PC-9 (cell line): ENCODE measurements at regions not wholly inside any gene's neighbourhood (a gene's known extent, or its start where the extent isn't known, plus 50 kb on each side); places are given as distances from the start of the nearest gene placed in this dataset.

ENCODE experiments used
- BruUV-seq: library from RNA; stranded (reverse); fragments of 400-500 nt; replicated peaks from 2 replicates; lab custom pipeline; 2021; lab: Mats Ljungman, UMichigan
- CTCF ChIA-PET: fragments of 300-600 bp; sonication (Branson Sonifier 250); formaldehyde crosslinking; loops from one replicate; lab custom pipeline; 2022; ENCODE audit warnings: antibody characterized with exemption; lab: Charles Lee
- POLR2A ChIA-PET: fragments of 300-600 bp; sonication (Branson Sonifier 250); formaldehyde crosslinking; loops from one replicate; lab custom pipeline; 2022; ENCODE audit warnings: antibody characterized with exemption; ENCODE audit not compliant: unreplicated experiment; lab: Charles Lee
- DNase-seq, 2 experiments: peaks; one replicate each; pipeline versions ENCODE4 v3.0.0 to v3.0.0-alpha.2; 2015 to 2022; ENCODE audit warnings: mixed read lengths in 1 of 2
- H2AFZ ChIP-seq: fragments of 200-600 bp; sonication (generic); 2 replicates; pipeline ENCODE4 v1.8.1; 2017; ENCODE audit warnings: antibody characterized with exemption
- H3F3A ChIP-seq: fragments of 200-600 bp; sonication (generic); 2 replicates; pipeline ENCODE4 v1.8.1; 2017; ENCODE audit warnings: antibody characterized with exemption, mild to moderate bottlenecking, low read depth; ENCODE audit not compliant: insufficient read depth
- H3K27ac ChIP-seq: fragments of 200-600 bp; sonication (generic); 2 replicates; pipeline ENCODE4 v1.6.1; 2016; ENCODE audit warnings: mixed run types
- H3K27me3 ChIP-seq: fragments of 200-600 bp; sonication (generic); 2 replicates; pipeline ENCODE4 v1.6.1; 2016; ENCODE audit warnings: low read depth, mixed run types; ENCODE audit not compliant: insufficient read depth
- H3K36me3 ChIP-seq: fragments of 200-600 bp; sonication (generic); 2 replicates; pipeline ENCODE4 v1.6.1; 2016; ENCODE audit warnings: low read depth, mixed run types
- H3K4me1 ChIP-seq: fragments of 200-600 bp; sonication (generic); replicated peaks from 2 replicates; pipeline ENCODE4 v1.6.1; 2016; ENCODE audit warnings: mixed run types; ENCODE audit not compliant: insufficient read depth
- H3K4me2 ChIP-seq: fragments of 200-600 bp; sonication (generic); 2 replicates; pipeline ENCODE4 v1.6.1; 2017; ENCODE audit warnings: mixed run types
- H3K4me3 ChIP-seq: fragments of 200-600 bp; sonication (generic); 2 replicates; pipeline ENCODE4 v1.6.1; 2016; ENCODE audit warnings: mixed run types
- H3K79me2 ChIP-seq: fragments of 200-600 bp; sonication (generic); 2 replicates; pipeline ENCODE4 v1.6.1; 2017; ENCODE audit warnings: low read depth, mixed run types
- H3K9me2 ChIP-seq: fragments of 200-600 bp; sonication (generic); 2 replicates; pipeline ENCODE4 v1.8.1; 2017; ENCODE audit warnings: mild to moderate bottlenecking; ENCODE audit not compliant: insufficient read depth
- H3K9me3 ChIP-seq: fragments of 200-600 bp; sonication (generic); 2 replicates; pipeline ENCODE4 v1.8.1; 2016; ENCODE audit warnings: low read depth; ENCODE audit not compliant: insufficient read depth
- H4K20me1 ChIP-seq: fragments of 200-600 bp; sonication (generic); 2 replicates; pipeline ENCODE4 v1.8.1; 2017; ENCODE audit not compliant: insufficient read depth
- EZH2 ChIP-seq: fragments of 200-600 bp; sonication (generic); IDR thresholded peaks from 2 replicates; pipeline ENCODE4 v1.8.0; 2017; ENCODE audit warnings: antibody characterized with exemption, low read depth
- intact Hi-C: fragments of 100-400 bp; cut with micrococcal nuclease; formaldehyde crosslinking; loops from one replicate; pipeline ENCODE4 v1.10.0; 2022; ENCODE audit not compliant: unreplicated experiment
- TF ChIP-seq, protein P1 (sequence below): fragments of 200-600 bp; sonication (generic); conservative IDR thresholded peaks from 2 replicates; pipeline ENCODE4 v1.6.1; 2017; ENCODE audit warnings: mixed run types, antibody characterized with exemption, mild to moderate bottlenecking, moderate library complexity

DNA sequence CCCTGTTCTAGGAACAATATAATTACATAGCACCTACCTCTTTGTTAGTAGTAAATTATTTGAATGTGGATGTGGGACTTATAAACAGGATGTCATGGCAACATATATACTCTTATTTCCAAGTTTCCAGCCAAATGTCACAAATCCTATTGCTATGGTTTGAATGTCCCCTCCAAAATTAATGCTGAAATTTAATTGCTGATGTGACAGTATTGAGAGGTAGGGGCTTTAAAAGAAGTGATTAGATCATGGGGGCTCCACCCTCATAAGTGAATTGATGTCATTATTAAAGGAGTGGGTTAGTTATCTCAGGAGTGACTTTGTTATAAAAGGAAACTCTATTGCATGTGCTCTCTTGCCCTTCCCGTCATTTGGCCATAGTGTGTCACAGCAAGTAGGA is 164.2 kb upstream of the ATF7IP start:
- Histone ChIP-seq H4K20me1 (no peaks in the 10 kb centered on the region), H3K4me1 (no peaks in the 10 kb centered on the region), H3K36me3 (no peaks in the 10 kb centered on the region), H3K4me2 (no peak overlapping the region), H3K9me3 (no peaks in the 10 kb centered on the region), H2AFZ (no peak overlapping the region), H3F3A (no peaks in the 10 kb centered on the region), H3K4me3 (no peak overlapping the region), H3K27ac (no peak overlapping the region), H3K79me2 (no peaks in the 10 kb centered on the region), H3K9me2 (no peaks in the 10 kb centered on the region), H3K27me3 (no peaks in the 10 kb centered on the region)
- no peak for DNase-seq
- ChIA-PET CTCF (no interaction called here), POLR2A (no interaction called here)
- intact Hi-C loops: no loop called here
- TF ChIP-seq, protein P1, sequence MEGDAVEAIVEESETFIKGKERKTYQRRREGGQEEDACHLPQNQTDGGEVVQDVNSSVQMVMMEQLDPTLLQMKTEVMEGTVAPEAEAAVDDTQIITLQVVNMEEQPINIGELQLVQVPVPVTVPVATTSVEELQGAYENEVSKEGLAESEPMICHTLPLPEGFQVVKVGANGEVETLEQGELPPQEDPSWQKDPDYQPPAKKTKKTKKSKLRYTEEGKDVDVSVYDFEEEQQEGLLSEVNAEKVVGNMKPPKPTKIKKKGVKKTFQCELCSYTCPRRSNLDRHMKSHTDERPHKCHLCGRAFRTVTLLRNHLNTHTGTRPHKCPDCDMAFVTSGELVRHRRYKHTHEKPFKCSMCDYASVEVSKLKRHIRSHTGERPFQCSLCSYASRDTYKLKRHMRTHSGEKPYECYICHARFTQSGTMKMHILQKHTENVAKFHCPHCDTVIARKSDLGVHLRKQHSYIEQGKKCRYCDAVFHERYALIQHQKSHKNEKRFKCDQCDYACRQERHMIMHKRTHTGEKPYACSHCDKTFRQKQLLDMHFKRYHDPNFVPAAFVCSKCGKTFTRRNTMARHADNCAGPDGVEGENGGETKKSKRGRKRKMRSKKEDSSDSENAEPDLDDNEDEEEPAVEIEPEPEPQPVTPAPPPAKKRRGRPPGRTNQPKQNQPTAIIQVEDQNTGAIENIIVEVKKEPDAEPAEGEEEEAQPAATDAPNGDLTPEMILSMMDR: no peak
- no peak for TF ChIP-seq EZH2
- no TSS peak for BruUV-seq

DNA sequence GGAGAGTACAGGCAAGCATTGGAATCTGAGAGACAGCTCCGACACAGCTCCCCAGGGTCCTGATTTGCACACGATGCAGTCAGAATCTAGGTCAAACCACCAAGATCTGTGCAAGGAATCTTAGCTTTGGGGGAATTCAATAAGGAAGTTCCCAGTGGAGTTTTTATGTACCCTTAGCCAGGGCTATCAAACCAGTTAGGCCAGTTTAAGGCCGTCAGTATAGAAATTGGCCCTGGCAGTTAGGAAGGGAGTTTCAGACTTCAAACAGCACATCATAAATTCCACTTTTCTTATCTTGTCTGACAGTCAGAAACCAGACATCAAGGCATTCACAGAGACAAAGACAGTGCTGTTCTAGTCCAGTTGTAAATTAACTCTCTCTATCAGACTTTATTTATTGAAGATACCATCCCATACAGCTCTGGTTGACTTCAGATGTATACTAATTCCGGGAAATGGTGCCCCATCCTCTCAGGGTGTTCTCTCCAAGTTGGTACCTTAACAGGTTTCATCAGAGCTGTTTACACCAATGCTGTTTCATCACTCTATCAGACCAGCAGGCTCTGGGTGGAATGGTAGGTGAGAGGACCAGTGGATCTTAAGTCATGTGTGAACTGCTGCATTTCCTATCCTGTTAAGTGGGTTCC is 157.5 kb upstream of the ATF7IP start:
- ChIA-PET CTCF (no interaction called here), POLR2A (no interaction called here)
- peak overlapping the region; percentile 56 for H3K4me2 ChIP-seq
- no peaks in the 10 kb centered on the region for H3K79me2 ChIP-seq
- TF ChIP-seq EZH2: no peak
- TF ChIP-seq, protein P1: no peak
- H3F3A ChIP-seq: peaks cover 20% of the 10 kb centered on the region; the same call in 1 of the 2 replicates
- H3K27ac ChIP-seq: peak overlapping the region; percentile 60
- BruUV-seq: no TSS peak
- H3K4me1 ChIP-seq: peaks cover 29% of the 10 kb centered on the region
- no peaks in the 10 kb centered on the region for H3K27me3 ChIP-seq
- H3K36me3 ChIP-seq: no peaks in the 10 kb centered on the region
- no peaks in the 10 kb centered on the region for H3K9me3 ChIP-seq
- no peaks in the 10 kb centered on the region for H4K20me1 ChIP-seq
- H2AFZ ChIP-seq: no peak overlapping the region; the same call in 1 of the 2 replicates
- peak; percentile 63 to 80 for DNase-seq
- no peaks in the 10 kb centered on the region for H3K9me2 ChIP-seq
- intact Hi-C loops: no loop called here
- H3K4me3 ChIP-seq: no peak overlapping the region

DNA sequence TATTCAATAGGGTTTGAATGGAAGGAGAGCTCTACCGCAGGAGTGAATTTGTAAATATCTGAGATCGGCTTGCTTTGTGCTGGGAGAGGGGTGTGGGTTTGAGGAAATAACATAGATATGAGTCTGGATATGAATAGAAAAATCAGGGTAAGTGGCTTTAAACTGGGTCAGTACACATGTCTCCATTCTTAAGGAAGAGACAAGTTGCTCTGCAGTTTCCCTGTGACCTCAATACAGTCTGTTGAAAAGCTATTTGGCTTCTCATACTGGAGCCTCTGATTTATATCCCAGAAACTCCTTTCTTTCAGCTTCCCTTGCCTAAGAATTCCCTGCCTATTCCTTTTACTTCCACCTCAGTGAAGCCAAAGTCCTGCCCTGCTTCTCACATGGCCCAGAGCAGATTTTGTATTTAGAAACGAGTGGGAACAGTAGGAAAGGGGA is 153.5 kb upstream of the ATF7IP start:
- CTCF ChIA-PET: no interaction called here

More for the DNA sequence above, 153.5 kb upstream of the ATF7IP start:
- Histone ChIP-seq H4K20me1 (no peaks in the 10 kb centered on the region), H3K27me3 (no peaks in the 10 kb centered on the region), H3K79me2 (no peaks in the 10 kb centered on the region), H3K27ac (no peak overlapping the region), H3K9me3 (no peaks in the 10 kb centered on the region), H3K4me1 (peaks cover 47% of the 10 kb centered on the region), H3K4me3 (no peak overlapping the region), H2AFZ (0 out of 2 replicates have a peak overlapping the region, but pooled peaks have one; percentile 10), H3F3A (peaks cover 20% of the 10 kb centered on the region; the same call in 1 of the 2 replicates), H3K4me2 (no peak overlapping the region), H3K9me2 (no peaks in the 10 kb centered on the region), H3K36me3 (no peaks in the 10 kb centered on the region)
- DNase-seq: no peak
- TF ChIP-seq, protein P1: no peak
- no peak for TF ChIP-seq EZH2
- POLR2A ChIA-PET: no interaction called here
- no TSS peak for BruUV-seq
- intact Hi-C loops: no loop called here
